ENCODE measurements at regions not wholly inside any gene's neighbourhood (a gene's known extent, or its start where the extent isn't known, plus 50 kb on each side); places are given as distances from the start of the nearest gene placed in this dataset.

DNA sequence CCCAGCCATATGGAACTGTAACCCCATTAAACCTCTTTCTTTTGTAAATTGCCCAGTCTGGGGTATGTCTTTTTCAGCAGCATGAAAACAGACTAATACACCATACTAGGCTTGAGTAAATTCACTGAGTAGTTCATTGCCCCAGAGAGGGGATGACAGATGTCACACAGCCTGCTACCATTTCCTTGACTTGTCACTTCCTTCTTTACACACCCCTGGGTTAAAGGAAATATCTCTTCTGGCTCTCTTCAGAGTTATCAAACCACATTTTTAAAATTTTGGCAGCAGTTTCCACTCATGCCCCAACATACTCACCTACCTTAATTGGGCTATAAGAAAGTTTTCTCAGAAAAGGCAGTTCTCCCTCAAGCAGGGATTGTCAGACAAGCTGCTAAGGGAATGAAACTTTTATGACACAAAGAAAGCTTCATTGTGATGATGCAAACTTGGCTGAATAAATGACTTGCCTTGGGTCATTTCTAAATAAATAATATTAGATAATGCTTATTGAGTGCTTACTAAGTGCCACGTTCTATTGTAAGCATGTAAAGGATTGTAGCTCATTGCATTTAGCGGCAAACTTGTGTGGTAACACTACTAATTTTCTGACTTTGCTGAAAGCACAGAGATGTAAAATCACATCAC, 68.0 kb upstream of the RBMS3 start:
- DNase-seq (ENCODE audit: low read depth): no peak

DNA sequence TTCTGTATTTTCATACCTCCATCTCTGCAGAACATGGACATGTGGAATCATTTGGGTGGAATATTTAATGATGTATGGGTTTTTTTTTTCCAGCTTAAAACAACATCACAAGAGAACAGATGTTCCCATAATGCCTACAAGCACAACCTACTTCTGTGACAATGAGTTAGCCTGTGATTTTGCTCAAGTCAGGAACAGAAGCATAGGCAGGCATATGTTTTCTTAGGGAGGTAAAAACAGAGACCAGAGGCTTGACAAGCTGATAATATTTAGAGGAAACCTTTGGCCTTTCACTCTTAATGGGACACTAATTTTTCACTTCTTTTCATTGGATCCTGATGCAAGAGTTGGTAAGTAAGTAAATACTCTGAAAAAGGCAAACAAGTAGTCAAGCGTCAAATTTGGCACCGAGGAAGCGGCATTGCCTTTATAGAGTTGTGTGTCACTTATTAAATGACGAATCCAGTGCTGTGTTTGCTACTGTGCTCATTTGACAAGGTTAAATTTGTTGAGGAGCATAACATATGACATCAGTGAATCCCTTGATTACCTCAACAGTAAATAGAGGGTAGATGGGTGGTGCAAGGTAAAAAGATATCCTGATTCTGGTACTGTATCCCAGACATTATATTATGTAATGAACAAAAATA, 66.7 kb upstream of the RBMS3 start:
- DNase-seq (ENCODE audit: low read depth): no peak
- no peak overlapping the region for H3K4me3 ChIP-seq (ENCODE audit: low read depth, low read length)
- TF ChIP-seq, protein P1, sequence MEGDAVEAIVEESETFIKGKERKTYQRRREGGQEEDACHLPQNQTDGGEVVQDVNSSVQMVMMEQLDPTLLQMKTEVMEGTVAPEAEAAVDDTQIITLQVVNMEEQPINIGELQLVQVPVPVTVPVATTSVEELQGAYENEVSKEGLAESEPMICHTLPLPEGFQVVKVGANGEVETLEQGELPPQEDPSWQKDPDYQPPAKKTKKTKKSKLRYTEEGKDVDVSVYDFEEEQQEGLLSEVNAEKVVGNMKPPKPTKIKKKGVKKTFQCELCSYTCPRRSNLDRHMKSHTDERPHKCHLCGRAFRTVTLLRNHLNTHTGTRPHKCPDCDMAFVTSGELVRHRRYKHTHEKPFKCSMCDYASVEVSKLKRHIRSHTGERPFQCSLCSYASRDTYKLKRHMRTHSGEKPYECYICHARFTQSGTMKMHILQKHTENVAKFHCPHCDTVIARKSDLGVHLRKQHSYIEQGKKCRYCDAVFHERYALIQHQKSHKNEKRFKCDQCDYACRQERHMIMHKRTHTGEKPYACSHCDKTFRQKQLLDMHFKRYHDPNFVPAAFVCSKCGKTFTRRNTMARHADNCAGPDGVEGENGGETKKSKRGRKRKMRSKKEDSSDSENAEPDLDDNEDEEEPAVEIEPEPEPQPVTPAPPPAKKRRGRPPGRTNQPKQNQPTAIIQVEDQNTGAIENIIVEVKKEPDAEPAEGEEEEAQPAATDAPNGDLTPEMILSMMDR (conservative IDR thresholded peaks at IDR 0.05; ENCODE audit: low read depth, low read length): no peak

More for the DNA sequence above, 68.0 kb upstream of the RBMS3 start:
- H3K4me3 ChIP-seq (ENCODE audit: low read depth, low read length): no peak overlapping the region
- TF ChIP-seq, protein P1 (conservative IDR thresholded peaks at IDR 0.05; ENCODE audit: low read depth, low read length): no peak

DNA sequence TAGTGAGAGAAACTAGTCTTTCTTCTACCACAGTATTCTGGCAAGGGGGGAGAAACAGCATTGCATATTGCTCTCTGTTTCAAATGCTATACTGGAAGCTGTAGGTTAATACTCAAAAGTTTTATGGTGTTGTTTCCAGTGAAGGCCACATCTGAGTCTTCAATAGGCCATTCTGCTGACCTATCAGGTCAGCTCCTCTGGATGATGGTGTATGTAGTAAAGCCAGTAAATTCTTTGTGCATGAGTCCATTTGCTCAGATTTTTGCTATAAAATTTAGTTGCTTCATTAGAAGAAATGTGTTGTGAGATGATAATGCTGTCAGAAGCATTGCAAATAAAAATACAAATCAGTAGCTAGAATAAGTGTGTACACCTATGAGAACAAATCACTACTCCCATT, 64.9 kb upstream of the RBMS3 start:
- no peak overlapping the region for H3K4me3 ChIP-seq (ENCODE audit: low read depth, low read length)
- no peak for DNase-seq (ENCODE audit: low read depth)
- TF ChIP-seq, protein P1 (conservative IDR thresholded peaks at IDR 0.05; ENCODE audit: low read depth, low read length): no peak

DNA sequence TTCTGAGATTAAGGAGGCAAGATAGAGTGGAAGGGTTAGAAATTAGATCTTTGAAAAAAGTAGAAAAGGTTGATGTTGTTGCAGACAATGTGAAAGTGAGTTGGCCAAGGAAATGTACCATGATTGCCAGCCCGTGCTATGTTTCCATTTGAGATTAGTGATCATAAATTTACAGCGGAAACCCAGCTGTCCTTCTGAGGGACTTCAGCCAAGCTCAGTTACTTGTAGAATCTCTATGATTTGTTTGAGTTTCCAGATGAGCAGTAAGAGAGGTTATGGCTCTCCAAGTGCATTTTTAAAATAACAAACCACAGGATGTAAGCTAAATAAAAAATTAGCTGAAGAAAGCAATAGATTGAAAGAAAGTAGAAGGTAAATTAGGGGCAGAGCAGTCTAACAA, 54.2 kb upstream of the RBMS3 start:
- DNase-seq (ENCODE audit: low read depth): no peak
- no peak overlapping the region for H3K4me3 ChIP-seq (ENCODE audit: low read depth, low read length)
- TF ChIP-seq, protein P1 (conservative IDR thresholded peaks at IDR 0.05; ENCODE audit: low read depth, low read length): no peak

DNA sequence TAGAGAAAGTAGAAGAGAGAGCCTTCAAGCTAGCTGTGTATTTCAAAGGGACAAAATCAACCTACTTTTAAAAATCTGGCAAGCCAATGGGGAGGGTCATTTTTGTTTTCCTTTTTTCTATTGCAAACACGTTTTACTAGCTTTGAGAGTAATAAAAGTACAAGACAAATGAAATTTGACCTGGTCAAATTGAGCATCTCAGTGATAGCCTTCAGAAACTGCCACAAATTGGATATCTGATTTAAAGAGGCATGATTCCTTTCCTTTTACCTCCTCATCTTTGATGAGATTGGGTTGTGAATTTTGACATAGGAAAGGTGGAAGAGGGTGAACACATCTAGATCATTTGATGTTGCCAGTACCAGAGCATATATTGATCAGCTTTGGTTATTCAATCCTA, 53.6 kb upstream of the RBMS3 start:
- TF ChIP-seq, protein P1 (conservative IDR thresholded peaks at IDR 0.05; ENCODE audit: low read depth, low read length): no peak
- DNase-seq (ENCODE audit: low read depth): no peak
- H3K4me3 ChIP-seq (ENCODE audit: low read depth, low read length): no peak overlapping the region

All from epithelial cell of proximal tubule (primary cell).